Body of pancreas (tissue), 4 donors: ENCODE measurements at regions not wholly inside any gene's neighbourhood (a gene's known extent, or its start where the extent isn't known, plus 50 kb on each side); places are given as distances from the start of the nearest gene placed in this dataset.

Experiments used
- CTCF ChIP-seq, 7 experiments: fragments of 450-650 bp in 4 of 7; fragments of 200-600 bp in 3 of 7; sonication (generic) in 3 of 7; IDR thresholded peaks; one replicate each; pipeline ENCODE4 v1.5.1; 2016 to 2019; ENCODE audit warnings: antibody characterized with exemption in 7 of 7
- POLR2A ChIP-seq, 3 donors: fragments of 450-650 bp; IDR thresholded peaks; one replicate each; pipeline ENCODE4 v1.6.1; 2016; ENCODE audit warnings: antibody characterized with exemption in 3 of 3, mild to moderate bottlenecking in 2 of 3

DNA sequence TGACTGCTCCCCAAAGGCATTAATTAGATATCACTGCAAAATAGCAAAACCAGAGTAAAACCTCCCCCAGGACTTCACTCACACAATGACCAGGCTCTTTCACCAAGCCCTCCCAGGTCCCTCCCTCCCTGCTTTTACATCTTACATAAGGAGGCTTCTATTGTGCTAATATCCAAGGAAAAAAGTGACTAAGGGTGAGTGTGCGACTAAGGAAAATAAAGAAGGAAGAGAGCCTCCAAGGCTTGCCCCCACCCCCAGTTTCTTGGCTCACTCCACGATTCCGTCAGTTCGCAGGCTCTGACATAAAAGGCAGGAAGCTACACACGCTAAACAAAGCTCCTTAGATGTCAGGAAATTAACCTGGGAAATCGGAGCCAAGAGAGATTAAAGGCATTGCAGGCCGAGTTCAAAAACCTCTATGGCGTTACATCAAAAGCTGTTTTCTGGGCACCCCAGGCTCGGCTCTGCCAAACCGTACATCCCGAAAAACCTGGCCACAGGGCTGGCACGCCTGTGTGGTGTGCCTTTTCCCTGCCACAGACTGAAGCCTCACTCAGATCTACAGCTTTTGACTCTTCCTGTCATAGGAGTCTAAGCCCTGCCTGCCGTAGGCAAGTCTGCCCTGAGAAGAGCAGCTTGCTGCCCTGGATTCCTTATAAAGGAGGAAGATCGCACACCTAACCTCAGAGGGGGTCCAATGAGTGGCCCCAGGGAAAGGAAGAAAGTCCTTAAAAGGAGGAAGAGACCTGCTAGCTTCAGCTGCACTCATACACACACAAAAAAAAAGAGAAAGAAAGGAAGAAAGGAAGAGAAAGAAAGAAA lies 67.0 kb upstream of the SERP2 start:
- TF ChIP-seq CTCF (IDR thresholded peaks at IDR 0.05), result no peak
- TF ChIP-seq POLR2A (IDR thresholded peaks at IDR 0.05), result no peak
